PC-3 (cell line): ENCODE measurements at regions not wholly inside any gene's neighbourhood (a gene's known extent, or its start where the extent isn't known, plus 50 kb on each side); places are given as distances from the start of the nearest gene placed in this dataset.

Source experiments
- ATAC-seq: fragments of 200-7000 bp; cut with Tn5 transposase; 2 replicates; pipeline ENCODE4 v1.9.1; 2020; ENCODE audit warnings: mild to moderate bottlenecking, moderate library complexity
- BruUV-seq: library from RNA; stranded (reverse); fragments of 400-500 nt; replicated peaks from 2 replicates; lab custom pipeline; 2021; lab: Mats Ljungman, UMichigan
- CTCF ChIA-PET: fragments of 300-600 bp; sonication (Branson Sonifier 250); formaldehyde crosslinking; loops from one replicate; lab custom pipeline; 2022; ENCODE audit warnings: antibody characterized with exemption; lab: Charles Lee
- POLR2A ChIA-PET: fragments of 300-600 bp; sonication (Branson Sonifier 250); formaldehyde crosslinking; loops from one replicate; lab custom pipeline; 2022; ENCODE audit warnings: antibody characterized with exemption; ENCODE audit not compliant: unreplicated experiment; lab: Charles Lee
- DNase-seq: peaks from one replicate; pipeline ENCODE4 v3.0.0-alpha.2; 2015
- H2AFZ ChIP-seq: fragments of 300-600 bp; sonication (generic); 2 replicates; pipeline ENCODE4 v1.6.0; 2016; ENCODE audit warnings: antibody characterized with exemption, low read length
- H3F3A ChIP-seq: fragments of 300-600 bp; sonication (generic); one replicate; pipeline ENCODE4 v1.6.0; 2017; ENCODE audit warnings: antibody characterized with exemption, low read length, control low read depth, mild to moderate bottlenecking; ENCODE audit not compliant: unreplicated experiment
- H3K27ac ChIP-seq: fragments of 300-600 bp; sonication (generic); 2 replicates; pipeline ENCODE4 v1.5.1; 2016; ENCODE audit warnings: mild to moderate bottlenecking, low read length
- H3K27me3 ChIP-seq: fragments of 300-600 bp; sonication (generic); 2 replicates; pipeline ENCODE4 v1.6.1; 2016; ENCODE audit warnings: low read length, mixed read lengths
- H3K36me3 ChIP-seq: fragments of 300-600 bp; sonication (generic); 2 replicates; pipeline ENCODE4 v1.6.1; 2016; ENCODE audit warnings: low read depth, mixed run types, low read length, mixed read lengths
- H3K4me1 ChIP-seq: fragments of 300-600 bp; sonication (generic); 2 replicates; pipeline ENCODE4 v1.5.1; 2016; ENCODE audit warnings: low read length; ENCODE audit not compliant: insufficient read depth
- H3K4me2 ChIP-seq: fragments of 300-600 bp; sonication (generic); 2 replicates; pipeline ENCODE4 v1.6.0; 2016; ENCODE audit warnings: low read length
- H3K4me3 ChIP-seq: fragments of 300-600 bp; sonication (generic); 2 replicates; pipeline ENCODE4 v1.5.1; 2016; ENCODE audit warnings: mild to moderate bottlenecking, low read length, mixed read lengths
- H3K79me2 ChIP-seq: fragments of 300-600 bp; sonication (generic); 2 replicates; pipeline ENCODE4 v1.6.1; 2017; ENCODE audit warnings: low read length, mixed read lengths
- H3K9ac ChIP-seq: fragments of 300-600 bp; sonication (generic); 2 replicates; pipeline ENCODE4 v1.6.0; 2016; ENCODE audit warnings: mild to moderate bottlenecking, low read length
- H3K9me2 ChIP-seq: fragments of 300-600 bp; sonication (generic); replicated peaks from 2 replicates; pipeline ENCODE4 v1.6.1; 2016; ENCODE audit warnings: mixed run types, low read length, mixed read lengths
- H3K9me3 ChIP-seq: fragments of 300-600 bp; sonication (generic); 2 replicates; pipeline ENCODE4 v1.6.1; 2016; ENCODE audit warnings: low read length, mixed read lengths
- H4K20me1 ChIP-seq: fragments of 300-600 bp; sonication (generic); 2 replicates; pipeline ENCODE4 v1.6.1; 2016; ENCODE audit warnings: low read length, mixed read lengths
- EZH2 ChIP-seq: fragments of 300-600 bp; sonication (generic); IDR thresholded peaks from one replicate; pipeline ENCODE4 v1.6.1; 2017; ENCODE audit warnings: antibody characterized with exemption, mild to moderate bottlenecking, low read length; ENCODE audit not compliant: unreplicated experiment
- EZH2phosphoT487 ChIP-seq: fragments of 300-600 bp; sonication (generic); IDR thresholded peaks from 2 replicates; pipeline ENCODE4 v1.6.1; 2018; ENCODE audit warnings: mild to moderate bottlenecking, antibody characterized with exemption, low read length, borderline replicate concordance
- intact Hi-C: fragments of 100-400 bp; cut with micrococcal nuclease; formaldehyde crosslinking; loops from 2 replicates; pipeline ENCODE4 v1.9.0; 2023
- TF ChIP-seq, protein P1 (sequence below): fragments of 300-600 bp; sonication (generic); conservative IDR thresholded peaks from 2 replicates; pipeline ENCODE4 v1.5.1; 2017; ENCODE audit warnings: antibody characterized with exemption, low read depth, mild to moderate bottlenecking, low read length

DNA sequence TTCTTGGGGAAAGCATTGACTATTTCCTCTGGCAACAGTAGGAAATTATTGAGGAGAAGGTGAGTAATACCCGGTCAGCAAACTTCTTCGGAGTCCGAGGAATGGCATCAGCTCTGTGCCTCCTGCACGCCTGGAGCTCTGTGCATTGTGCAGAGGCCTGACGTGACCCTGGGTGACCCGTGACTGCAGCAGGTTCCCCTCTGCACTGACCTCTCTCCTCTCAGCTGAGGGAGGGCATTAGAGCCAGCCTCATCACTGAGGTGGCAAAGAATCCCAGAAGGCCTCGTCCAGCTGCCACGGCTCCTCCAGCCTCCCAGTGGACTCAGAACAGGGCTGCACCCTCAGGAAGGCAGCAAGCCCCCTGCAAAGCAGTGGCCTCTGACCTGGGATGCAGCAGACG lies 502.9 kb downstream of the CD83 start:
- no TSS peak for BruUV-seq
- Histone ChIP-seq H2AFZ (no peak overlapping the region), H3K36me3 (no peaks in the 10 kb centered on the region), H3K9ac (no peak overlapping the region), H3F3A (no peaks in the 10 kb centered on the region), H3K9me3 (no peaks in the 10 kb centered on the region), H3K27ac (no peak overlapping the region), H3K4me2 (no peak overlapping the region), H3K27me3 (no peaks in the 10 kb centered on the region), H3K9me2 (no peaks in the 10 kb centered on the region), H3K4me3 (no peak overlapping the region), H4K20me1 (no peaks in the 10 kb centered on the region), H3K79me2 (no peaks in the 10 kb centered on the region), H3K4me1 (no peaks in the 10 kb centered on the region)
- DNase-seq, result no peak
- TF ChIP-seq EZH2phosphoT487 (no peak), EZH2 (no peak)
- TF ChIP-seq, protein P1, sequence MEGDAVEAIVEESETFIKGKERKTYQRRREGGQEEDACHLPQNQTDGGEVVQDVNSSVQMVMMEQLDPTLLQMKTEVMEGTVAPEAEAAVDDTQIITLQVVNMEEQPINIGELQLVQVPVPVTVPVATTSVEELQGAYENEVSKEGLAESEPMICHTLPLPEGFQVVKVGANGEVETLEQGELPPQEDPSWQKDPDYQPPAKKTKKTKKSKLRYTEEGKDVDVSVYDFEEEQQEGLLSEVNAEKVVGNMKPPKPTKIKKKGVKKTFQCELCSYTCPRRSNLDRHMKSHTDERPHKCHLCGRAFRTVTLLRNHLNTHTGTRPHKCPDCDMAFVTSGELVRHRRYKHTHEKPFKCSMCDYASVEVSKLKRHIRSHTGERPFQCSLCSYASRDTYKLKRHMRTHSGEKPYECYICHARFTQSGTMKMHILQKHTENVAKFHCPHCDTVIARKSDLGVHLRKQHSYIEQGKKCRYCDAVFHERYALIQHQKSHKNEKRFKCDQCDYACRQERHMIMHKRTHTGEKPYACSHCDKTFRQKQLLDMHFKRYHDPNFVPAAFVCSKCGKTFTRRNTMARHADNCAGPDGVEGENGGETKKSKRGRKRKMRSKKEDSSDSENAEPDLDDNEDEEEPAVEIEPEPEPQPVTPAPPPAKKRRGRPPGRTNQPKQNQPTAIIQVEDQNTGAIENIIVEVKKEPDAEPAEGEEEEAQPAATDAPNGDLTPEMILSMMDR, result no peak
- intact Hi-C loops, result no loop called here
- POLR2A ChIA-PET, result no interaction called here
- no peak for ATAC-seq
- CTCF ChIA-PET, result no interaction called here

DNA sequence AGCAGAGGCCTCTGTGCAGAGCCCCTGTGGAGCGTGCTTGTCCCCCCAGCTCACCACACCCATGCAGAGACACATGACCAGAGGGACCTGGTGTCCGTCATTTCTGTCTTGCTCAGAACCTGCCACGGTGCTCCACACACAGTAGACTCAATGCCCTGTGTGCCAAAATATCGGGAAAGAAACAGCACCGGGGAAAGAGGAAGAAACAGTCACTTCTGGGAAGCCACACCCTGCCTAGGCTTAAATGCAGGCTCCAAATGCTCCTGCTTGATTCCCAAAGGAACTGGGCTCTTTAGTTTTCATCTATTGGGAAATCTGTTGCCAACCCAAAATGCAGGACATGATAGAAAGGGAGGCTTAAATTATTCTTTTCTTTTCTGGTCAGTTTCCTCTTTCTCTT lies 503.9 kb downstream of the CD83 start:
- H3K79me2 ChIP-seq, result no peaks in the 10 kb centered on the region
- no peaks in the 10 kb centered on the region for H3K27me3 ChIP-seq
- no peak overlapping the region for H3K27ac ChIP-seq
- H3F3A ChIP-seq, result no peaks in the 10 kb centered on the region
- ChIA-PET CTCF (no interaction called here), POLR2A (no interaction called here)
- H3K9me3 ChIP-seq, result no peaks in the 10 kb centered on the region
- intact Hi-C loops, result no loop called here
- no peak overlapping the region for H3K9ac ChIP-seq
- H3K4me1 ChIP-seq, result no peaks in the 10 kb centered on the region
- peak overlapping the region; percentile 69; the same call in 1 of the 2 replicates for H2AFZ ChIP-seq
- no peak overlapping the region for H3K4me2 ChIP-seq
- H3K9me2 ChIP-seq, result no peaks in the 10 kb centered on the region
- ATAC-seq (peak; percentile 45; the same call in 1 of the 2 replicates), DNase-seq (no peak)
- no peak overlapping the region for H3K4me3 ChIP-seq
- BruUV-seq, result no TSS peak
- no peaks in the 10 kb centered on the region for H4K20me1 ChIP-seq
- TF ChIP-seq EZH2 (no peak), EZH2phosphoT487 (no peak)
- TF ChIP-seq, protein P1, result no peak
- H3K36me3 ChIP-seq, result no peaks in the 10 kb centered on the region

GRCh38 chr6:14622085-14622484 lies 504.5 kb downstream of the CD83 start:
- no TSS peak for BruUV-seq
- no peak overlapping the region for H3K4me2 ChIP-seq
- TF ChIP-seq EZH2, result no peak
- TF ChIP-seq, protein P1, result no peak

More at GRCh38 chr6:14622085-14622484, 504.5 kb downstream of the CD83 start:
- POLR2A ChIA-PET, result no interaction called here
- H4K20me1 ChIP-seq, result no peaks in the 10 kb centered on the region
- CTCF ChIA-PET, result no interaction called here
- no peak overlapping the region for H3K4me3 ChIP-seq
- no peak for DNase-seq
- no peaks in the 10 kb centered on the region for H3K27me3 ChIP-seq
- no peaks in the 10 kb centered on the region for H3K79me2 ChIP-seq
- ATAC-seq, result no peak
- H3K4me1 ChIP-seq, result no peaks in the 10 kb centered on the region
- no peaks in the 10 kb centered on the region for H3K9me2 ChIP-seq
- H2AFZ ChIP-seq, result peak overlapping the region; percentile 69; the same call in 1 of the 2 replicates
- H3K36me3 ChIP-seq, result no peaks in the 10 kb centered on the region
- no peaks in the 10 kb centered on the region for H3K9me3 ChIP-seq
- no peak overlapping the region for H3K27ac ChIP-seq
- intact Hi-C loops, result no loop called here
- H3F3A ChIP-seq, result no peaks in the 10 kb centered on the region
- no peak overlapping the region for H3K9ac ChIP-seq
